Muscle of back (tissue), 3 donors: ENCODE measurements at regions not wholly inside any gene's neighbourhood (a gene's known extent, or its start where the extent isn't known, plus 50 kb on each side); places are given as distances from the start of the nearest gene placed in this dataset.

ENCODE experiments used
- DNase-seq, 3 donors: peaks; one replicate each; pipeline versions ENCODE4 v3.0.0 to v3.0.0-alpha.2; 2013

DNA sequence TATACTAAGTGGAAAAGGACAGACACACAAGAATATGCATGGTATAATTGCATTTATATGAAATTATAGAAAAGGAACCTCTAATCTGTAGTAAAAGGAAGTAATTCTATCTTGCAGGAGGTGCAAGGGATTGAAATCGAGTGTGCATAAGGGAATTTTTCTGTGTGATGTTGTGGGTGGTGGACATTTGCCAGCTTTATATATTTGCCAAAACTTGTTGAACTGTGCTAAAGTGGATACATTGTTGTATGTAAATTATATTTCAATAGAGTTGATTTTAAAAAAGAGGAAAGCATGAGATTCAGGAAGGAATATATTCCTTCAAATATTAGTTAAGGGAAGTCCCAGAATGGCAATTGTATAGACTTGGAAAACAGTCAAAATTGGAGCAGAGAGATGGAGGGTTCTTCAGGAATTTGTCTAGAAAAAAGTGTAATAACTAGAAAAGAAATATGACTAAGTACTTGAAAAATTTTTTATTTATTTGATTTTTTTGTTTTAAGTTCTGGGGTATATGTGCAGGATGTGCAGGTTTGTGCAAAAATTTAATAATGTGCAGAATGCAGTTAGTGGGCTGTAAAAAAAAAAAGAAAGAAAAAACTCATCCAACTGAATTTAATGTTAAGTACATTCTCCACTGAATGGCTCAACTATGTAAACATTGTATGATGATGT, 96.1 kb downstream of the ARL4A start:
- DNase-seq: peak in 2 of 3 donors; percentile 9 to 32

GRCh38 chr7:12785473-12785872, 98.0 kb downstream of the ARL4A start:
- DNase-seq: no peak

DNA sequence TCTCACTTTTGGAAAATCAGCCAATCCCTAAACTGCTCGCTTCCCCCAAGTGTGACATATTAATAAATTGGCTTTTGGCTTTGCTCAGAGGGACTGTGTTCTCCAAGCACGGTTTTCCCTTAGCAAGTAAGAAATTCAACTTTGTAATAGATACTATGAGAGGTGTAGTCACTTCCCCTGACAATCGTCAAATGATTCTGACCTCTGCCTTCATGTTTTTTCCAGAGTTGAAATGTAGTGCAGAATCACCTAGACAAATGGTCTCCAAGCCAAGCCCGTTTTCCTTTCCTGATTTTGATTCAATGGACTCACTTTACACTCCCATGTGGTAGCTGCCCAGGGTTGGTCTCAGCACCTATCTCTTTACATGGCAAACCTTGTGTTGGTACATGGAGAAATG, 99.1 kb downstream of the ARL4A start:
- DNase-seq: no peak

DNA sequence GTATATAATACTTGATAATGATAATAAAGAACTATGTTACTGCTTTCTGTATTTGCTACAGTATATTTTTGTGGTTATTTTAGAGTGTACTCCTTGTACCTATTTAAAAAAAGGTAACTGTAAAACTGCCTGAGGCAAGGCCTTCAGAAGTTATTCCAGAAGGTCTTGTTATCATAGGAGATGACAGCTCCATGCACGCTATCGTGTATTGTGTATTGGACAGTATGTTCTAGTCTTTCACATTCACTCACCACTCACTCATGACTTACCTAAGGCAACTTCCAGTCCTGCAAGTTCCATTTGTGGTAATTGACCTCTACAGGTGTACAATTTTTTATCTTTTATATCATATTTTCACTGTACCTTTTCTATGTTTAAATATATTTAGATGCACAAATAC, 100.7 kb downstream of the ARL4A start:
- DNase-seq: no peak

GRCh38 chr7:12788591-12788990, 101.2 kb downstream of the ARL4A start:
- no peak for DNase-seq

GRCh38 chr7:12794722-12795302, 107.4 kb downstream of the ARL4A start:
- no peak for DNase-seq

- DNase-seq: no peak
Observed at GRCh38 chr7:12796397-12797127, 109.1 kb downstream of the ARL4A start.

DNA sequence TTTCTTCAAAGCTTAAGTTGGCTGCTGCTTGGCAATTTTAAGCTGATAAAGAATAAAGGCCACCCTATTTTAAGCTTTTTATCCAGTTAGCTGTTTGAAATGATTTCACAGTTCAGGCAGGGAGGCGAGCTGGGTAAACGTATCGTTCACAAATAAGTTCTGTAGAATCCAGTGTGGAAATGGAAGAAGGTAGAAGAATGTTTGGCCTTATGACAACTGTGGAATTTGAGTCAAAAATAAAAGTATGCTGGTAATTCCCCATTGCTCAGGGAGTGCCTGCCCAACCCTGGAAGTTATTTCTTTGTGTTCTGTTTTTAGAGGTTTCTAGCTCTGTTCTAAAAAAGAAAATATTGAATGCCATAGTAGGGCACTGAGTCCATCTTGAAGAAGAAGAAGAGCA, 113.1 kb downstream of the ARL4A start:
- peak in 1 of 3 donors; percentile 2 for DNase-seq

DNA sequence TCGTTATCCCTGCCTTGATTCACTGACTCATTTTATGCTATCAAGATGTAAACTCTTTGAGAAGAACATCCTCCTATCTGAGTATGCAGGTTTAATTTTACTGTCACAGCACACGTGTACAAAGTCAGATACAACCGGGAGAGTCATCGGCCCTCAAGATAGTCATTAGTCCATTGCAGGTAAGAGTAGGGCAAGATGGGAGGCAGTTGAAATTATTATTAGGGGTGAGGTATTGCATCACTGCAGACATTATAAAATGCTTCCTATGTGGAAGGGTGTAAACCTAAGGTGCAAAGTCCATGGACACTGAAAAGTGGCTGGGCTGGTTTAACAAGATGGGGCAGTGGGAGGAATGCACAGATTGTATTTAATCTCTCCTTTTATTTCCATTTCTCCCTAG, 113.7 kb downstream of the ARL4A start:
- no peak for DNase-seq

- DNase-seq: no peak
Observed at GRCh38 chr7:12802070-12802469, 114.6 kb downstream of the ARL4A start.

- no peak for DNase-seq
Observed at GRCh38 chr7:12803542-12803941, 116.1 kb downstream of the ARL4A start.

- DNase-seq: no peak
Observed at GRCh38 chr7:12805518-12805928, 118.1 kb downstream of the ARL4A start.

- DNase-seq: no peak
Observed at GRCh38 chr7:12805957-12806356, 118.5 kb downstream of the ARL4A start.

DNA sequence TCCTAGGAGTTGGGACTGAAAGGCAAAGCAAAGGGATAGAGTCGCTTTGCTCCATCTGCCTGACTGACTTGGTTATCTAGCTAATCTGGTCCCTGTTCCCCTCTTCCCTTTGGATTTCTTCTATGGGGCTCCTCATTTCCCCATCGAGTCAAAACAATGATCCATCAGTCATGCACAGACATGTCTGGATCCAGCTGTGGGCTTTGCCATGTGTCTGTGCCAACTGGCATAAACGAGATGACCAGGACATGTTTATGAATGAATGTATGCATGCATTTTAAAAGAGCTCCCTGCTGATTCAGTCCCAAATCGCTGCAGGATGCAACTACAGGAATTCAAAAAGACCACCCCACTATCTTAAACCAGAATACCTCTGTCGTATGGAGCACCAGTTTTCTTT, 122.0 kb downstream of the ARL4A start:
- DNase-seq: peak in 1 of 3 donors; percentile 8

DNA sequence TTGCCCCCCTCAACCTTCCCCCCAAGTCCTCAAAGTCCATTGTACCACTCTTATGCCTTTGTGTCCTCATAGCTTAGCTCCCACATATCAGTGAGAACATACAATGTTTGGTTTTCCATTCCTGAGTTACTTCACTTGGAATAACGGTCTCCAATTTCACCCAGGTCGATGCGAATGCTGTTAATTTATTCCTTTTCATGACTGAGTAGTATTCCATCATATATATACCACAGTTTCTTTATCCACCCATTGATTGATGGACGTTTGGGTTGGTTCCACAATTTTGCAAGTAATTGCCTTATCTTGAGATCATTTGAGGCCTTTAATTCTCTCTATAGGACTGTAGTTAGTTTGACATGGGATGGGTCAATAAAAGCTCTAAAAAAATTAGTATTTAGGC, 124.7 kb downstream of the ARL4A start:
- DNase-seq: no peak

- no peak for DNase-seq
Observed at GRCh38 chr7:12814107-12814506, 126.7 kb downstream of the ARL4A start.

DNA sequence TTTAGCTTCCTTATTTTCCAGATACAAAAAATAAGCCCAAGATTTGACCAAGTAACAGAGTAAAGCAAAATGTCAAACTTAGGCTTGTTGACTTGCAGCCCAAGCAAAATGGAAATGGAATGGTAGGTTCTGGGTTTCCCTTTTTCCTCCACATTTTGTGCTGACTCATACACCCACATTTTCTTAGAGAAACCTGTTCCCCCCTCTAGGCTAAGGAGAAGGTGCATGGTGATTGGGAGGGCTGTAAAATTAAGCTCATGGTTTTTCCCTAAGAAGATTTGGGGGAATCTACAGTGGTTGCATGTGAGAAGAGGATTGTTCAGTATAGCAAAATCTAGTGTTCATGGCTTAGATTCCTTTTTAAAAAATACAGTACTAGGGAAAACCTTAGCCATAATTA, 127.4 kb downstream of the ARL4A start:
- DNase-seq: no peak

GRCh38 chr7:12815426-12815825, 128.0 kb downstream of the ARL4A start:
- DNase-seq: no peak

- DNase-seq: no peak
Observed at GRCh38 chr7:12815871-12816270, 128.4 kb downstream of the ARL4A start.

GRCh38 chr7:12820777-12821176, 133.3 kb downstream of the ARL4A start:
- DNase-seq: no peak

GRCh38 chr7:12821746-12822145, 134.3 kb downstream of the ARL4A start:
- DNase-seq: no peak

DNA sequence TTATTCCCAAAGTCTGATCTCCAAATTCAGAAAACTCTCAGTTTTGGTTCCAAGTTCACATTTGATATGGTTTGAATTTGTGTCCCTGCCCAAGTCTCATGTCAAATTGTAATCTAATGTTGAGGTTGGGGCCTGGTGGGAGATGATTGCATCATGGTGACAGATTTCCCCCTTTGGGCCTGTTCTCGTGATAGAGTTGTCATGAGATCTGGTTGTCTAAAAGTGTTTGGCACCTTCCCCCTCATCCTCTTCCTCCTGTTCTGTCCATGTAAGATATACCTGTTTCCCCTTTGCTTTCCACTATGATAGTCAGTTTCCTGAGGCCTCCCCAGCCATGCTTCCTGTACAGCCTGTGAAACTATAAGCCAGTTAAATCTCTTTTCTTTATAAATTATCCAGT, 138.6 kb downstream of the ARL4A start:
- DNase-seq: no peak

GRCh38 chr7:12827219-12827821, 139.9 kb downstream of the ARL4A start:
- DNase-seq: no peak
